Mesenchymal stem cell (in vitro differentiated cells and primary cell): ENCODE measurements at regions not wholly inside any gene's neighbourhood (a gene's known extent, or its start where the extent isn't known, plus 50 kb on each side); places are given as distances from the start of the nearest gene placed in this dataset.
"Not testable (repeated sequence)": the region's sequence is repeated elsewhere in the genome, so short reads cannot be mapped to it uniquely, and the experiment has no call there.

Source experiments
- DNase-seq: peaks from one replicate; pipeline ENCODE4 v3.0.0-alpha.2; 2013
- H2AFZ ChIP-seq: one replicate; pipeline ENCODE4 v1.6.1; 2013; ENCODE audit warnings: low read depth, mild to moderate bottlenecking, control low read depth, inconsistent platforms, low read length, moderate library complexity
- H2AK5ac ChIP-seq: 2 replicates; pipeline ENCODE4 v1.6.1; 2013; ENCODE audit warnings: low read length, moderate library complexity, mild to moderate bottlenecking, inconsistent platforms; ENCODE audit not compliant: severe bottlenecking
- H2BK120ac ChIP-seq: one replicate; pipeline ENCODE4 v1.6.1; 2013; ENCODE audit warnings: low read depth, mild to moderate bottlenecking, inconsistent platforms, low read length, moderate library complexity
- H2BK12ac ChIP-seq, 2 experiments: one replicate each; pipeline ENCODE4 v1.6.1; 2013; ENCODE audit warnings: inconsistent platforms in 2 of 2, low read length in 2 of 2, mild to moderate bottlenecking in 2 of 2, moderate library complexity in 2 of 2, control low read depth in 1 of 2
- H2BK15ac ChIP-seq: one replicate; pipeline ENCODE4 v1.6.1; 2013; ENCODE audit warnings: mild to moderate bottlenecking, low read depth, inconsistent platforms; ENCODE audit not compliant: poor library complexity, severe bottlenecking
- H2BK5ac ChIP-seq: 2 replicates; pipeline ENCODE4 v1.6.1; 2013; ENCODE audit warnings: low read depth, mild to moderate bottlenecking, low read length, control low read depth, inconsistent platforms; ENCODE audit not compliant: poor library complexity, severe bottlenecking
- H3K14ac ChIP-seq, 2 experiments: one replicate each; pipeline ENCODE4 v1.6.1; 2013; ENCODE audit warnings: inconsistent platforms in 2 of 2, low read length in 2 of 2, control low read depth in 1 of 2, mild to moderate bottlenecking in 1 of 2, moderate library complexity in 1 of 2
- H3K18ac ChIP-seq, 2 experiments: one replicate each; pipeline ENCODE4 v1.6.1; 2013; ENCODE audit warnings: inconsistent platforms in 2 of 2, low read length in 2 of 2, control low read depth in 1 of 2, low read depth in 1 of 2, mild to moderate bottlenecking in 1 of 2
- H3K23ac ChIP-seq, 2 experiments: one replicate each; pipeline ENCODE4 v1.6.1; 2013; ENCODE audit warnings: inconsistent platforms in 2 of 2, low read length in 2 of 2, mild to moderate bottlenecking in 2 of 2, moderate library complexity in 2 of 2, control low read depth in 1 of 2
- H3K27ac ChIP-seq: 2 replicates; pipeline ENCODE4 v1.5.1; 2013; ENCODE audit warnings: mild to moderate bottlenecking, moderate library complexity, low read length, control low read depth, inconsistent platforms; ENCODE audit not compliant: poor library complexity, severe bottlenecking
- H3K27me3 ChIP-seq, 2 experiments: 2 replicates each; pipeline versions ENCODE4 v1.6.1 to v1.7.0; 2013; ENCODE audit warnings: low read length in 2 of 2, mild to moderate bottlenecking in 2 of 2, moderate library complexity in 2 of 2, control low read depth in 1 of 2, inconsistent platforms in 1 of 2; ENCODE audit not compliant: control insufficient read depth in 1 of 2, insufficient read depth in 1 of 2
- H3K36me3 ChIP-seq, 2 experiments: 2 replicates each; pipeline versions ENCODE4 v1.6.1 to v1.7.0; 2013; ENCODE audit warnings: low read length in 2 of 2, control low read depth in 1 of 2, inconsistent platforms in 1 of 2, low read depth in 1 of 2, mild to moderate bottlenecking in 1 of 2; ENCODE audit not compliant: insufficient read depth in 2 of 2, control insufficient read depth in 1 of 2
- H3K4ac ChIP-seq, 2 experiments: one replicate each; pipeline ENCODE4 v1.6.1; 2013; ENCODE audit warnings: inconsistent platforms in 2 of 2, low read length in 2 of 2, mild to moderate bottlenecking in 2 of 2, moderate library complexity in 2 of 2, control low read depth in 1 of 2, low read depth in 1 of 2
- H3K4me1 ChIP-seq: 2 replicates; pipeline ENCODE4 v1.6.1; 2013; ENCODE audit warnings: low read depth, low read length, control low read depth; ENCODE audit not compliant: control insufficient read depth, insufficient read depth
- H3K4me2 ChIP-seq: 2 replicates; pipeline ENCODE4 v1.6.1; 2013; ENCODE audit warnings: low read length, mild to moderate bottlenecking, inconsistent platforms; ENCODE audit not compliant: poor library complexity, severe bottlenecking
- H3K4me3 ChIP-seq, 2 experiments: 2 replicates each; pipeline versions ENCODE4 v1.5.1 to v1.7.0; 2013; ENCODE audit warnings: low read length in 2 of 2, mild to moderate bottlenecking in 2 of 2, control low read depth in 1 of 2, low read depth in 1 of 2; ENCODE audit not compliant: insufficient read depth in 1 of 2
- H3K79me1 ChIP-seq: replicated peaks from 2 replicates; pipeline ENCODE4 v1.6.1; 2013; ENCODE audit warnings: mild to moderate bottlenecking, control low read depth, low read length, inconsistent platforms; ENCODE audit not compliant: poor library complexity, severe bottlenecking
- H3K9ac ChIP-seq: 2 replicates; pipeline ENCODE4 v1.7.0; 2013; ENCODE audit warnings: mild to moderate bottlenecking, low read length, moderate library complexity
- H3K9me3 ChIP-seq: 2 replicates; pipeline ENCODE4 v1.7.0; 2013; ENCODE audit warnings: mild to moderate bottlenecking, low read length; ENCODE audit not compliant: control insufficient read depth
- H4K8ac ChIP-seq: one replicate; pipeline ENCODE4 v1.6.1; 2013; ENCODE audit warnings: inconsistent platforms, mild to moderate bottlenecking, low read length, moderate library complexity
- H4K91ac ChIP-seq: one replicate; pipeline ENCODE4 v1.6.1; 2013; ENCODE audit warnings: mild to moderate bottlenecking, low read length, inconsistent platforms
- WGBS: methylation state at CpG from one replicate; pipeline ENCODE4 v1.1.7; 2013; ENCODE audit warnings: mixed read lengths; 5-methylcytosine and 5-hydroxymethylcytosine counted together

GRCh38 chr5:88052468-88052867 lies 216.2 kb downstream of the TMEM161B start:
- H3K4me3 ChIP-seq, H3K23ac ChIP-seq, H2AFZ ChIP-seq, H4K91ac ChIP-seq, H2BK5ac ChIP-seq, H3K14ac ChIP-seq, H3K9me3 ChIP-seq, H2BK12ac ChIP-seq, H3K9ac ChIP-seq, H2BK120ac ChIP-seq, H2AK5ac ChIP-seq, H3K4me1 ChIP-seq, H2BK15ac ChIP-seq, H3K36me3 ChIP-seq, H4K8ac ChIP-seq, H3K27me3 ChIP-seq, H3K27ac ChIP-seq, H3K18ac ChIP-seq, H3K4ac ChIP-seq, H3K4me2 ChIP-seq, DNase-seq, H3K79me1 ChIP-seq: not testable (repeated sequence)
- 46% methylated on average over 19 of the region's 26 CpGs for WGBS

- H3K79me1 ChIP-seq, result no peaks in the 10 kb centered on the region
- H2AK5ac ChIP-seq, result no peak overlapping the region
- H3K23ac ChIP-seq, result no peak overlapping the region
- H3K9ac ChIP-seq, result no peak overlapping the region
- no peak overlapping the region for H2BK5ac ChIP-seq
- no peak overlapping the region for H3K18ac ChIP-seq
- no peak overlapping the region for H3K4me2 ChIP-seq
- no peak overlapping the region for H3K27ac ChIP-seq
- no peaks in the 10 kb centered on the region for H3K36me3 ChIP-seq
- no peak overlapping the region for H2BK15ac ChIP-seq
- H4K91ac ChIP-seq, result no peak overlapping the region
- no peaks in the 10 kb centered on the region for H3K9me3 ChIP-seq
- no peaks in the 10 kb centered on the region for H3K4me1 ChIP-seq
- H4K8ac ChIP-seq, result no peak overlapping the region
- no peak for DNase-seq
- WGBS, result no CpG with 5 or more reads among the region's 2 CpGs
- no peak overlapping the region for H2BK120ac ChIP-seq
- no peak overlapping the region for H3K4ac ChIP-seq
- H2BK12ac ChIP-seq, result no peak overlapping the region
- H3K14ac ChIP-seq, result no peak overlapping the region
- no peak overlapping the region for H3K4me3 ChIP-seq
- H3K27me3 ChIP-seq, result no peaks in the 10 kb centered on the region
- H2AFZ ChIP-seq, result no peak overlapping the region
Measured at GRCh38 chr5:88051148-88051547, 217.5 kb downstream of the TMEM161B start.

GRCh38 chr5:88049737-88050136 lies 218.9 kb downstream of the TMEM161B start:
- WGBS, result 42% methylated on average over 1 of the region's 4 CpGs
- H2BK5ac ChIP-seq, result no peak overlapping the region
- H3K27ac ChIP-seq, result no peak overlapping the region
- H3K79me1 ChIP-seq, result no peaks in the 10 kb centered on the region
- H3K9me3 ChIP-seq, result no peaks in the 10 kb centered on the region
- no peak overlapping the region for H4K91ac ChIP-seq
- no peak overlapping the region for H3K4ac ChIP-seq
- H3K18ac ChIP-seq, result no peak overlapping the region
- H3K4me3 ChIP-seq, result no peak overlapping the region
- DNase-seq, result no peak
- no peaks in the 10 kb centered on the region for H3K27me3 ChIP-seq
- no peak overlapping the region for H3K14ac ChIP-seq
- H2BK120ac ChIP-seq, result no peak overlapping the region
- no peak overlapping the region for H3K9ac ChIP-seq
- no peaks in the 10 kb centered on the region for H3K36me3 ChIP-seq
- H3K4me1 ChIP-seq, result no peaks in the 10 kb centered on the region
- no peak overlapping the region for H2AFZ ChIP-seq
- no peak overlapping the region for H3K23ac ChIP-seq
- no peak overlapping the region for H4K8ac ChIP-seq
- H2AK5ac ChIP-seq, result no peak overlapping the region
- H3K4me2 ChIP-seq, result no peak overlapping the region
- H2BK15ac ChIP-seq, result no peak overlapping the region
- H2BK12ac ChIP-seq, result no peak overlapping the region

- H3K9me3 ChIP-seq, result no peaks in the 10 kb centered on the region
- no peak overlapping the region for H2AFZ ChIP-seq
- no peak overlapping the region for H2BK12ac ChIP-seq
- H3K27me3 ChIP-seq, result no peaks in the 10 kb centered on the region
- no peaks in the 10 kb centered on the region for H3K4me1 ChIP-seq
- H3K4me2 ChIP-seq, result no peak overlapping the region
- no peaks in the 10 kb centered on the region for H3K79me1 ChIP-seq
- no peak overlapping the region for H4K91ac ChIP-seq
- no peak overlapping the region for H4K8ac ChIP-seq
- no peak overlapping the region for H3K14ac ChIP-seq
- no peak overlapping the region for H2BK120ac ChIP-seq
- no peak overlapping the region for H3K27ac ChIP-seq
- no peak overlapping the region for H3K4me3 ChIP-seq
- no peak overlapping the region for H2BK15ac ChIP-seq
- no peak overlapping the region for H2AK5ac ChIP-seq
- H3K9ac ChIP-seq, result no peak overlapping the region
- H3K4ac ChIP-seq, result no peak overlapping the region
- H3K18ac ChIP-seq, result no peak overlapping the region
- WGBS, result 59% methylated on average over 2 of the region's 3 CpGs
- no peak overlapping the region for H2BK5ac ChIP-seq
- no peak overlapping the region for H3K23ac ChIP-seq
- no peaks in the 10 kb centered on the region for H3K36me3 ChIP-seq
- DNase-seq, result no peak
Measured at GRCh38 chr5:88049156-88049555, 219.5 kb downstream of the TMEM161B start.
